ENCODE measurements at regions not wholly inside any gene's neighbourhood (a gene's known extent, or its start where the extent isn't known, plus 50 kb on each side); places are given as distances from the start of the nearest gene placed in this dataset.

GRCh38 chr5:110112348-110112747 is 422.6 kb downstream of the MAN2A1 start:
- no peak for DNase-seq (ENCODE audit: low read depth in 2 of 2)

GRCh38 chr5:110115503-110115902 is 425.8 kb downstream of the MAN2A1 start:
- DNase-seq (ENCODE audit: low read depth in 2 of 2): peak in 1 of 2 experiments; percentile 33

GRCh38 chr5:110116539-110116938 is 426.8 kb downstream of the MAN2A1 start:
- no peak for DNase-seq (ENCODE audit: low read depth in 2 of 2)

- no peak for DNase-seq (ENCODE audit: low read depth in 2 of 2)
These were observed 445.5 kb downstream of the MAN2A1 start for GRCh38 chr5:110134963-110135935.

GRCh38 chr5:110150199-110150598 is 460.5 kb downstream of the MAN2A1 start:
- DNase-seq (ENCODE audit: low read depth in 2 of 2): peak; percentile 37 to 38

GRCh38 chr5:110159202-110159601 is 469.5 kb downstream of the MAN2A1 start:
- peak; percentile 66 to 74 for DNase-seq (ENCODE audit: low read depth in 2 of 2)

- no peak for DNase-seq (ENCODE audit: low read depth in 2 of 2)
These were observed 471.4 kb downstream of the MAN2A1 start for GRCh38 chr5:110161162-110161561.

- DNase-seq (ENCODE audit: low read depth in 2 of 2): no peak
These were observed 475.6 kb downstream of the MAN2A1 start for GRCh38 chr5:110165366-110165765.

- no peak for DNase-seq (ENCODE audit: low read depth in 2 of 2)
These were observed 477.7 kb downstream of the MAN2A1 start for GRCh38 chr5:110167384-110167783.

GRCh38 chr5:110169461-110169860 is 479.7 kb downstream of the MAN2A1 start:
- no peak for DNase-seq (ENCODE audit: low read depth in 2 of 2)

GRCh38 chr5:110177729-110178128 is 488.0 kb downstream of the MAN2A1 start:
- DNase-seq (ENCODE audit: low read depth in 2 of 2): no peak

- DNase-seq (ENCODE audit: low read depth in 2 of 2): no peak
These were observed 489.6 kb downstream of the MAN2A1 start for GRCh38 chr5:110179321-110179720.

GRCh38 chr5:110194191-110194590 is 504.5 kb downstream of the MAN2A1 start:
- no peak for DNase-seq (ENCODE audit: low read depth in 2 of 2)

- DNase-seq (ENCODE audit: low read depth in 2 of 2): no peak
These were observed 505.6 kb downstream of the MAN2A1 start for GRCh38 chr5:110195288-110195687.

GRCh38 chr5:110201791-110202190 is 512.1 kb downstream of the MAN2A1 start:
- DNase-seq (ENCODE audit: low read depth in 2 of 2): peak; percentile 17 to 24

- DNase-seq (ENCODE audit: low read depth in 2 of 2): peak; percentile 6 to 12
These were observed 513.9 kb downstream of the MAN2A1 start for GRCh38 chr5:110203661-110204060.

- DNase-seq (ENCODE audit: low read depth in 2 of 2): no peak
These were observed 517.1 kb downstream of the TMEM232 start for GRCh38 chr5:110209401-110209800.

- DNase-seq (ENCODE audit: low read depth in 2 of 2): no peak
These were observed 507.5 kb downstream of the TMEM232 start for GRCh38 chr5:110218981-110219380.

- DNase-seq (ENCODE audit: low read depth in 2 of 2): no peak
These were observed 506.7 kb downstream of the TMEM232 start for GRCh38 chr5:110219769-110220168.

- no peak for DNase-seq (ENCODE audit: low read depth in 2 of 2)
These were observed 505.4 kb downstream of the TMEM232 start for GRCh38 chr5:110221036-110221435.

GRCh38 chr5:110224050-110224449 is 502.4 kb downstream of the TMEM232 start:
- DNase-seq (ENCODE audit: low read depth in 2 of 2): no peak

GRCh38 chr5:110225949-110226348 is 500.5 kb downstream of the TMEM232 start:
- no peak for DNase-seq (ENCODE audit: low read depth in 2 of 2)

- no peak for DNase-seq (ENCODE audit: low read depth in 2 of 2)
These were observed 486.7 kb downstream of the TMEM232 start for GRCh38 chr5:110239786-110240185.
